ENCODE measurements at regions not wholly inside any gene's neighbourhood (a gene's known extent, or its start where the extent isn't known, plus 50 kb on each side); places are given as distances from the start of the nearest gene placed in this dataset.

DNA sequence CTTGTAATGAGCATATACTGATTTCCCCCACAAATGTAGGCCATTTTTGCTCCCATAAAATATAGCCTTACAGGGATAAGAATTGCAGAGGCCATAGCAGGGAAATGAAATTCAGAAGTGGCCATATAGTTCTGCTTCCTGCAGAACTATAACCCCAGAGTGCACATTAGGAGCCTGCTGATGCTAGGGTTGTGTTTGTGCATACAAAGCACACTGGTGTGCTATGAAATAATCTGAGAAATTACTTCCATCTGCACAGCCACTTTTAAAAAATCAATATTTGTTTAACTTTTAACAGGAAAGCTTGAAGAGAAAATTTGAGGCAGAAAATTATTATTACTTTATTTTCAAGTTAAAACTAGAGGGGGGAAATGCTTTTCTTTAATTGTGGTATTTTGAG is 380.3 kb downstream of the MRPS30 start:
- H3K27me3 ChIP-seq, result no peaks in the 10 kb centered on the region
- H3K36me3 ChIP-seq, result no peaks in the 10 kb centered on the region
- H3K9me3 ChIP-seq, result no peaks in the 10 kb centered on the region
- TF ChIP-seq, protein P1, sequence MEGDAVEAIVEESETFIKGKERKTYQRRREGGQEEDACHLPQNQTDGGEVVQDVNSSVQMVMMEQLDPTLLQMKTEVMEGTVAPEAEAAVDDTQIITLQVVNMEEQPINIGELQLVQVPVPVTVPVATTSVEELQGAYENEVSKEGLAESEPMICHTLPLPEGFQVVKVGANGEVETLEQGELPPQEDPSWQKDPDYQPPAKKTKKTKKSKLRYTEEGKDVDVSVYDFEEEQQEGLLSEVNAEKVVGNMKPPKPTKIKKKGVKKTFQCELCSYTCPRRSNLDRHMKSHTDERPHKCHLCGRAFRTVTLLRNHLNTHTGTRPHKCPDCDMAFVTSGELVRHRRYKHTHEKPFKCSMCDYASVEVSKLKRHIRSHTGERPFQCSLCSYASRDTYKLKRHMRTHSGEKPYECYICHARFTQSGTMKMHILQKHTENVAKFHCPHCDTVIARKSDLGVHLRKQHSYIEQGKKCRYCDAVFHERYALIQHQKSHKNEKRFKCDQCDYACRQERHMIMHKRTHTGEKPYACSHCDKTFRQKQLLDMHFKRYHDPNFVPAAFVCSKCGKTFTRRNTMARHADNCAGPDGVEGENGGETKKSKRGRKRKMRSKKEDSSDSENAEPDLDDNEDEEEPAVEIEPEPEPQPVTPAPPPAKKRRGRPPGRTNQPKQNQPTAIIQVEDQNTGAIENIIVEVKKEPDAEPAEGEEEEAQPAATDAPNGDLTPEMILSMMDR (IDR thresholded peaks at IDR 0.05), result no peak
- intact Hi-C loops (cut with DNase I), result no loop called here
- peaks cover 0 to under 1% (median 0%) of the 10 kb centered on the region in 9 donors for H3K4me1 ChIP-seq
- H3K27ac ChIP-seq, result no peak overlapping the region
- H3K4me3 ChIP-seq, result no peak overlapping the region
- DNase-seq (no peak), ATAC-seq (no peak)

DNA sequence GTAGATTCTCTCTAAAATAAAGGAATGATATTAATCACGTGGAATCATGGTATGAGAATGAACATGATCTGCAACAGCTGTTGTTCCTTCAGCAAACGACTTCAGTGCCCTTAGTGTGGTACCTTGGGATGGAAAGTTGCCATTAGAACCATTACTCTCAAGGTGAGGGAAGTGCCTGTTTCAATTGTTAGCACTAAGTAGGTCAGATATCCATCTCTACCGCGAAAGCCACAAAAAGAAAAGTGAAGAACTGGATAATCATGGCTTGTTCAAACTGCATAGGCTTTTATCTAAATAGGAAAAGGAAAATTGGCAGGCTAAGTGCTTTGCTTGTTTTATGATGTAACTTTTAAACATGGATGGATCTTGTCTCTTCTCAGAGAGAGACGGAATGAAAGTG is 380.7 kb downstream of the MRPS30 start:
- H3K4me1 ChIP-seq, result no peaks in the 10 kb centered on the region
- H3K36me3 ChIP-seq, result no peaks in the 10 kb centered on the region
- no peak overlapping the region for H3K4me3 ChIP-seq
- ATAC-seq, result no peak
- intact Hi-C loops (cut with DNase I), result no loop called here
- no peaks in the 10 kb centered on the region for H3K9me3 ChIP-seq
- no peak for DNase-seq
- no peaks in the 10 kb centered on the region for H3K27me3 ChIP-seq
- no peak overlapping the region for H3K27ac ChIP-seq
- 38 to 55% methylated on average over 5 of the region's 5 CpGs for WGBS, 2 donors
- TF ChIP-seq, protein P1 (IDR thresholded peaks at IDR 0.05), result no peak

DNA sequence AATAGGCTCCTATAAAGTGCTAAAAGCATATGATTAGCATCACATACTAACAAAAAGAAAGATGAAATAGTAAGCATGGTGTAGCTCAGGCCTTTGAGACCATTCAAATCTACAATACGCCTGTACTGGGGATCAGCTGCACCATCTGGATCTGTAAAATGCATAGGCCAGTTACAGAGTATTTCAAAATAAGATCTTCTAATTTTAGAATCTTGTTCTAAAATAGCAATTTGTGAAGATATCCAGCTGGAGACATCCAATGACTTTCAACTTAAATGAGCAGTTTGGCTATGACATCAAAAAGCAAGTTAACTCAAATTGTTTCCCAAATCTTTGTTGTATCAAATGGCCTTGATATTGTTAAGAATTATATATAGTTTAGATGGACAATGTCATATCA is 386.3 kb downstream of the MRPS30 start:
- no peaks in the 10 kb centered on the region for H3K4me1 ChIP-seq
- DNase-seq (no peak), ATAC-seq (no peak)
- H3K4me3 ChIP-seq, result no peak overlapping the region
- TF ChIP-seq, protein P1 (IDR thresholded peaks at IDR 0.05), result no peak
- H3K27me3 ChIP-seq, result no peaks in the 10 kb centered on the region
- H3K27ac ChIP-seq, result no peak overlapping the region
- no peaks in the 10 kb centered on the region for H3K36me3 ChIP-seq
- WGBS, 2 donors, result 73 to 79% methylated on average over 1 of the region's 1 CpG
- no peaks in the 10 kb centered on the region for H3K9me3 ChIP-seq
- intact Hi-C loops (cut with DNase I), result no loop called here

Measured in heart right ventricle (tissue), 16 donors.